T follicular helper cell (primary cell): ENCODE measurements at regions not wholly inside any gene's neighbourhood (a gene's known extent, or its start where the extent isn't known, plus 50 kb on each side); places are given as distances from the start of the nearest gene placed in this dataset.

Experiments
- DNase-seq: peaks from one replicate; pipeline ENCODE4 v3.0.0-alpha.2; 2020; ENCODE audit warnings: low read depth

DNA sequence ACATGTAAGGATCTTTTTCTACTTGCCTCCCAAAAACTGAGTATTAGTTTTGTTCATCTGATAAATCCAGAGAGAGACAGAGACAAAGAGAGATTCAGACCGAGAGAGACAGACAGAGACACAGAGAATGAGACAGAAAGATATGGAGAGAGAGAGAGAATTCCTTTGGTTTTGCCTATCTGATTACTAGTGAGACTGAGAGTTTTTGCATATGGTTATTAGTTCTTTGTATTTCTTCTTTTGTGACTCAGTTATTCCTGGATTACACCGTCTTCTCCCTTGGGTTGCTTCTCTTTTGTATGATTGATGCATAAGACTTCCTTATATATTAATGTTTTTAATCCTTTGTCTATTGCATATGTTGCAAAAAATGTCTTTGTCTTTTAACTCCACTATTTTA, 91.2 kb upstream of the SPATA31C2 start:
- DNase-seq, result no peak

DNA sequence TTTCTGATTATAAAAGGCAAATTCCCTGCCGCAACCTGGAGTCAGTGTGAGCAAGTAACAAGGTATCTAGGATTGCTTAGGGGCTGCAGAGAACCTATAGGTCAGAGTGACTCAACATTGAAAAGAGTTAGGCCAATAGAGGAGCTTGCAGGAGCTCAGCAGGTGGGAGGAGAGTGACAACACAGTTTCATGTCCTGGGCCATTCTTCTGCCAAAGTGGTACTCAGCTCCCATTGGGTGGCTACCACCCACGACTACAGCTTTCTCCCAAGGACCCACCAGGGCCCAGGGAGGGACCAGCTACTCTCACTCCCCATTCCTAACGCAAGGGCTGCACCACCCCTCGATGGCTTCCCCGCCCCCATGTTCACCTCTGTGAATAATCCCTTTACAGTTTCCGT, 86.7 kb upstream of the SPATA31C2 start:
- DNase-seq, result no peak

DNA sequence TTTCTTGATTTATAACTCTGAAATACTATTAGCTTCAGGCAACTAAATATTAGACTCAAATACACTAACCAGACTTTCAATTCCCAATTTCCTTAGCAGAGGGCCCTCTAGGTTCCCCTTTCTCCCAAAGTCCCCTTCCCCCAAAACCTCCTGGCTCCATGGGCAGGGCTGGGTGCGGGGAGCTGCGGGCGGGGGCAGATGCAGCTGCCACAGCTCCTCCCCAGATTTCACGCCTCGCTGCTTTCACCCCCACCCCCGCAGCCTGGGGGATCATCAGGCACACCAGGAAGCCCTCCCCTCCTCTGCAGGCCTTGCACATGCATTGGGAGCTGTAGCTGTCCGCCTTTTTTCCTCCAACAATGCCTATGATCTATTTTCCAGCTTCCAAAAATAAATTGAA, 82.8 kb upstream of the SPATA31C2 start:
- no peak for DNase-seq

DNA sequence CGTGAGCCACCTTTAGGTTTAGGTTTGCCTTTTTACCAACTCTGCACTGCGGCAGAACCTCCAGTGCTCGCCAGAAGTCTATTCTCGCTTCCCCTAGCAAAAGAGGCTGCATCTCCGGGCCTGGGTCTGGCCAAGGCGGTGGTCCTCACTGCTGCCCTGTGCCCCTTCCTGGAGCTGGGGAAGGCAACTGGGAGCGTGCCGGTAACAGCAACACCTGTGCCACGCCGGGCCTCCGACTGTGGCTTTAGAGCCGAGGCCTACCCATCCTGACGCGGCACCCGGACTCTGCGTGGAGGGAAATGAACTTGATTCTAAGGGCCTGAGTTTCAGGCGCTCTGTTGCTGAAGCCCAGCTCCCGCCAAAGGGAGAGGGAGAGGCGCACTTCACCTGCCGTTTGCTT, 82.4 kb upstream of the SPATA31C2 start:
- DNase-seq, result no peak

DNA sequence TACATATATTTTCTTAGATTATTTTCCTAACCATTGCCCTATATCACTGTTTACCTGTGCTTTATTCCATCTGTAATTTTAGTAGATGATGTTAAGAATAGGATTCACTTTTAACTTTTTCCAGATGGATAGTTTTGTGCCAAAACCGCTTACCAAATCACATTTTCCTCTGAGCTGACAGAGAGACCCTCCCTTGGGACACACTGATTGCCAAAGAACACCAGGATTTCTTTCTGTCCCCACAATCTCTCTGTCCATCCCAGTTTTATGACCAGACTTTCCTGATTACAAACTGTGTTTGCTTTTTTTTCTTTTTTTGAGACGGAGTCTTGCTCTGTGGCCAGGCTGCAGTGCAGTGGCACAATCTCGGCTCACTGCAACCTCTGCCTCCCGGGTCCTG, 81.3 kb upstream of the SPATA31C2 start:
- no peak for DNase-seq

DNA sequence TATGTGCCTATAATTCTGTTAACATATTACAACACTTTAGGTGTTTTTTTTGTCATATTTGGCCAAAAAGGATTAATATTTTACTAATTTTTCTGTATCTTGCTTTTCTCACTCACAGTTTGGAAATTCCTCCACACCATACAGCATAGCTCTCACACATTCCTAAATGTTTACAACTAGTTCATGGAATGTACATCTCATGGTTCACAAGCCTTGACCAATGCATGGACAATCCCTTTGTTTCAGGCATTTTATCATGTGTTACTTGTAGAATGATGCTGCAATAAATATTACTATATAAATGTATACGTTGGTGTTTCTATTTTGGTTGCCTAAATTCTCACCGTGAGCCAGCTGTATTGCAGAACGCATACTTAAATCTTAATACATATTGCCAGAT, 80.5 kb upstream of the SPATA31C2 start:
- no peak for DNase-seq

DNA sequence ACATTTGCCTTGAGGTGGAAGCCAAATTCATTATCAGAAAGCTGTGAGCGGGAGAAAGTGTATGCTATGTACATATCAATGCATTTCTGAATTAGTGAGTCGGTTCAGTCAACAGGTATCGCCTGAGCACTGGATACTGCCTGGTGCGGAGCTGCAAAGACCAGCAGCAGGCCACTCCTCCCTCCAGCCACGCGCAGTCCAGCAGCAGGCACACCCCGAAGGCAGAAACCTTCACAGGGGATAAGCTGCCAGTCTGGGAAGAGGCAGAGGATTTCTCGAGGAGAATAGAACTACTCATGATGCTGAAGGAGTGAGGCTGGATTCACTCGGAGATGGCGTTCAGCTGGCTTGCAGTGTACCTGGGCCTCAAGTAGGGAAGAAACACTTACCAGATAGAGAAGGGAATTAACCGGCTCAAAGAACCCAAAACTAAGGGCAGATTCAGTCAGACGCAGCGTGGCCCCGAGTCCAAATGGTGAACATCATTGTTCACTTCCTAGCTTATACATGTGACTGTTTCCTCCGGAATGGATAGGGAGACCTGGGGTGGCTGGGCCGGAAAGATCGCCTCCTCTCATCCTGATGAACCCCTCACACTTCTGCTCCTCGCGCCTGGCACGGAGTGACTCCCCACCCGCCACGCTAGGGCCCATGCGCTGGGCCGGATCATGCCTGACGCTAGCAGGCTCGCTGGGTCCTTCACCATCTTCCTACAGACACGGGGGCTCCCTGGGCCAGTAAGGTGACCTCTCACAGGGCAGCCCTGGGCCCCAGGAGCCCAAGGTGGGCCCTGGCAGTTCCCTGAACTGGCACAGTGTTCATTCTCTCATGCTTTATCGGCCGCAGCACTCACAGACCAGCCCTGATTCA, 78.1 kb upstream of the SPATA31C2 start:
- DNase-seq, result no peak

DNA sequence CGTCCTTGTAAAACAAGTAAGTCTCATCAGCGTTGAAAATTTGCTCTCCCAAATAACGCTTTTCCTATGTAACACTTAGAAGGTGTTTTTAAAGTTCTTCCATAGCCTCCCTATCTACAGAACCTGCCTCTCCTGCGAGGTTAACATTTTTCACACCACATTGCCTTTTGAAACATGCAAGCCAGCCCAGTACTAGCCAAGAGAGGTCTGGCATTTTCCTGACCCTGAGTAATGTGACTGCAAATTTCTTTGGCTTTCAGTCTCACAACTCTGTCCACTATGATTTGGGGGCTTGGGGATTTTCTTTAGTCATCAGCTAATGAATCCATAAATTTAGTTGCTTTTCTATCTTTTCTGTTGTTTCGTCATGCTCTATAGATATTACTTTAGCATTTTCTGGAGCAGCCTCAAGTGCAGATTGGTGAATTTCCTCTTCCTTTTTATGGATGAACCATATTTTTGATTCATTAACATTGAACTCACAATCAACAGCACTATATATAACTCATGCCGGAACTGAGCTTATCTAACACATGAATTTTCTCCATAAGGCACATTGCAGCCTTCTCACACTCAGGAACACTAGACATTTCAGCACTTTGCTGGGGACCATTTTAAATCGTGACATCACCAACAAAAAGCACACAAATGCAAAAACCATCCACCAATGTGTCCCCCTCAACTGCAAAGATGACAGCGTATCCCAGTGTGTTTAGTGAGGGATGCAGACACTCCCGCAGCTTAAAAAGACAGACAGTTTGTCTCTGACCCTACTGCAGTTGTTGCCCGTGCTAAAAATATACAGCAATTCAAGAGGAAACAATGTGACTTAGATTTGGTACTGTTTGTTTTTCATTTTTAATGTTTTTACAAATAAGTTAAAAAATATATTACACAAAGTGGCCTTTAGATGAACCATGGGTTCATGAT, 77.2 kb upstream of the SPATA31C2 start:
- no peak for DNase-seq

DNA sequence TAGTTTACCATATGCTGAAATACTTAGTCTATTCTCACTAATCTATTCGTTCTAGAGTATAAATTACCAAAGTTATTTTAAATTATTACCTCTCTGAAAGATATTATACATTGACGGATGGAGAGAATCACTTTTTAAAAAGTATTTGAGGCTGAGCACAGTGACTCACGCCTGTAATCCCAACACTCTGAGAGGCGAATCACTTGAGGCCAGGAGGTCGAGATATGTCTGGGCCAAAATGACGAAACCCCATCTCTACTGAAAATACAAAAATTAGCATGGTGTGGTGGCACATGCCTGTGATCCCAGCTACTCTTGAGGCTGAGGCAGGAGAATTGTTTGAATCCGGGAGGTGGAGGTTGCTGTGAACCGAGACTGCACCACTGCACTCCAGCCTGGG, 64.0 kb upstream of the SPATA31C2 start:
- DNase-seq, result no peak

DNA sequence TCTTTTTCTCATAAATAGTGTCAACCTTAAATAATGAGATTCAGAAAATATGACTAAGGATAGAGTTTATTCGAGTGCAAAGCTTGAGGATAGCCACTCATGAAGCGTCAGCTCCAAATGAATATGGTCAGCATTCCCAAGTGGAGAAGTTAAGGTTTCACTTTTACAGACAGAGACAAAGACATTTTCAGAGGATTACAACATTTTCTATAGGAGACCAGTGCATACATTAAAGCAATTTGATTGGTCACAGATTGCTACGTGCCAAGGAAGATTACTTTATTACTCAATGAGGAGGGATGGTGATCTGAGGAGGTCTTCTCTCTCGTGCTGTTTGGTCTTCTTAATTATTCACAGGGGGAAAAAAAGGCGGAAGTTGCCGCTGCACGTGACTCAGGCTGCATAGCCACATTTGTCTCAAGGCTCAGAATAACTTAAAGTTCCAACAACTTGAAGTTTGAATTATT, 60.1 kb upstream of the SPATA31C2 start:
- DNase-seq, result no peak

DNA sequence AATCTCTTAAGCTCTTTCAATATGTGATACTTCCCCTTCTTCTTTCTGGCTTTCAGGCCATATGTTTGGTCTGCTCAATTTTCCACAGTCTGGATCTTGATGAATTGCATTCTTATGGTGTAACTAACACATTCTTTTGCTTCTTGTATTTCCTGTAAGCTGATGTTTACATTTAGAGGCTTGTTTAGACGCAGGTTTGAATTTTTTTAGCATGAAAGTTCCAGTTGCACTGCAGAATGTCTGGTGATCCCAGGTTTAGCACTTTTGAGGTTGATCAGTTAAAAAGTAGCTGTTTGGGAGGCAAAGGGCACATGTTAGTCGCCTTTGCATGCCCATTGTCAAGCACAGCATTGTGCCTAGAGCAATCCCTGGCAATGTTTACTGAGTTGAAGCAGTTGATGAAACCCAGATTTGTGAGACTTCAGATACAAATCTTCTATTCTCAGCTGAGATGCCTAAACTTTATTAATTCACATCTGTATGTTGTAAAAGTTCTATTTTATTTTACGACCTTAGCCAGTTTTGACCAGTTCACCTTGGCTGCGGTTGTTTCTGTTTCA, 59.6 kb upstream of the SPATA31C2 start:
- DNase-seq, result no peak

DNA sequence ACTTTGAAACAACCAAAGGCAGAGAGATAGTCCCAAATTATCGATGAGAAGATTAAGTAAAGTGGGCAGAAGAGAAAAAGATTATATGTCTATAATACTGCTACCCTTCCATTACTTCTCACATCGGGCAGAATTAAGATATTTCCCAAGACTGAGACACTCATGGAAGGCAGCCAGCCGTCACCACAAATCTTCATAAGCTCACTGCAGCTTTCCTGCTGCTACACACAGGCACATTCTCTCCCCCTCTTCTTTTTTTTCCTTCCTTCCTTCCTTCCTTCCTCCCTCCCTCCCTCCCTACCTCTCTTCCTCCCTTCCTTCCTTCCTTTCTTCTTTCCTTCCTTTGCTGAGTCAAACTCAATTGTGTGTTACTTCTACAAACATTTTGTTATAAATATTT, 58.7 kb upstream of the SPATA31C2 start:
- no peak for DNase-seq

DNA sequence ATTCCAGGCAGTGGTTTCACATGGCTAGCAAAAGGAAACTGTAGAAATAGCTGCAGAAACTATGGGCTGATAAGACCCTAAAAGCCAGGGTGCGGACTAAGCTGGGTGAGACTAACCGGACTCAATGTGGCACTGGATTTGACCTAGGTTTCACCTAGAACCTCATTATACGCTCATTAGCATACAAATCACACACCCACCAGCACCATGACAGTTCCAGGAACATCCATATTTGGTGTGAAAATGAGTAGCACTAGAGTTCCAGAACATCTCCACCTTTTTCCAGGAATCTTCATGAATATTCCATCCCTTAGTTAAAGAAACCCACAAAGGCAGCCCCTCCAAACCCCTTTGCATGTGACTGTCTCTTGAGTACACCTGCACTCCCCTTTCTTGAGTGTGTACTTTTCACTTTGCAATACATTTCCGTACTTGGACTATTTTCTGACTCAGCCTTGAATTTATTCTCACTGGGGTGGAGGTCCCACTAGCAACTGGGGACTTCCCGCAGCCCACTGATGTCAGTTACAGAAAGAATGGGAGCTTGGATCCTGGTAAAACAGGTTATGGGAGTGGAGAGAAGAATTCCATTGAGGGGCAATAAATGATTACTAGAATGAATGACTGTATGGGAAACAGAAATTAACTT, 58.0 kb upstream of the SPATA31C2 start:
- DNase-seq, result no peak

DNA sequence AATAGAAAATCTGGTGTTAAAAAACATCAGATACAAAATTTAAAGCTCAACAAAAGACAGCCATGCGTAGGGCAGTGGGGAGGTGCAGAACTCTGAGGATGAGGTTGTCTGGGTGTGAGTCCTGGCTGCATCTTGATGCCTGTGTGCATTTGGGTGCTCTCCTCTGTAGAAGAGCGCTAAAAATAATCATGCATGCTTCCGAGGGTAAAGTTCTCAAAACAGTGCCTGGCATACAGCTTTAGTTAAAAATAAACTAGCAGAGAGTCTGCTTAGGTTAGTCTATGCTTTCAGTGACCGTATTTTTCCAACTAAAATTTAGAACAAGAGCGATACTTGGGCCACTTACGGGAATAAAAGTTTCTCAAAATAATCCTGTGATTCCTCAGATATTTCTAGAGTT, 55.5 kb upstream of the SPATA31C2 start:
- DNase-seq, result no peak

DNA sequence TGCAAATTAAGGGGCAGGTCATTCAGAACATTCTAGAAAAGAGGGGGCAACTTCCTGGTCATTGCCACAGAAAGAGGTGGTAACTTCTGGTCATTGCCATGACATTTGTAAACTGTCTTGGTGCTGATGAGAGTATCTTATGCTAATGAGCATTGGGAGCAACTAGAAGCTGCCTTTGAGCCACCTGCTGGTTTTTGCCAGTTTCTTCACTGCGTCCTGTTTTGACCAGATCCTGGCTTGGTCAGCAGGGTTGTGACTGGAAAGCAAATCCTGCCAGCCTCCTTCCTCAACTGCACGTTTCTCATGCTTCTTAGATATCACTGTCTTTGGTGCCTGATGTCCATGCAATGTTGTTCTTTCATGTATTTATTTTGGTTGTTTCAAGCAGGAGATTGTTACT, 53.2 kb upstream of the SPATA31C2 start:
- no peak for DNase-seq

DNA sequence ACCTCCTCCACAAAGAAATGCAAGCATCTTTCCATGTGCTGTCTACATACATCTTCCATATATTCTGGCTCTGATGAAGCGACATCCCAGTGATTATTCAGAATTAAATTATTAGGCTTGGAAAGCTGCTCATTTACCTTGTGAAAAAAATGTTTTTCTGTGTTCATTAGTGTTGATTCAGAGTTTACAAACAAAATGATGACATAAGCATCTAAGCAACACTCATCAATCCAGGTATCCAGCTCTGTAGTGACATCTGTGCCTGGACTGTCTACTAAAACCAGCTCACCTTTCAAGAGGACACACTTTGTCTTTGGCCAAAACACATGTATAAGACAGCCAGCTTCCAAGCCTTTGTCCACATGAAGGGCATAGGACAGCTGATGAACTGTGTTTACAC, 51.1 kb upstream of the SPATA31C2 start:
- no peak for DNase-seq
